WTC11 (cell line): ENCODE measurements at regions not wholly inside any gene's neighbourhood (a gene's known extent, or its start where the extent isn't known, plus 50 kb on each side); places are given as distances from the start of the nearest gene placed in this dataset.

Source experiments
- ATAC-seq: fragments of 200-7000 bp; cut with Tn5 transposase; 2 replicates; pipeline ENCODE4 v1.10.0; 2021; ENCODE audit warnings: mild to moderate bottlenecking, moderate library complexity
- CTCF ChIA-PET: fragments of 300-600 bp; sonication (Branson Sonifier 250); formaldehyde crosslinking; loops from one replicate; lab custom pipeline; 2021; ENCODE audit warnings: antibody characterized with exemption; lab: Charles Lee
- POLR2A ChIA-PET: fragments of 350-600 bp; sonication (Branson Sonifier 250); formaldehyde crosslinking; loops from one replicate; lab custom pipeline; 2021; ENCODE audit warnings: antibody characterized with exemption; lab: Charles Lee
- DNase-seq: peaks from one replicate; pipeline ENCODE4 v3.0.0; 2021; ENCODE audit warnings: low spot score
- H3K27ac Mint-ChIP-seq: 2 replicates; pipeline ENCODE4 v1.8.0; 2021; ENCODE audit warnings: mixed read lengths
- H3K27me3 Mint-ChIP-seq: 2 replicates; pipeline ENCODE4 v1.8.0; 2021; ENCODE audit warnings: low read depth, mild to moderate bottlenecking, moderate library complexity, mixed read lengths
- H3K36me3 Mint-ChIP-seq: 2 replicates; pipeline ENCODE4 v1.8.0; 2021; ENCODE audit warnings: mixed read lengths
- H3K4me1 Mint-ChIP-seq: 2 replicates; pipeline ENCODE4 v1.8.0; 2022; ENCODE audit warnings: mixed read lengths
- H3K4me3 Mint-ChIP-seq: 2 replicates; pipeline ENCODE4 v1.8.0; 2021; ENCODE audit warnings: mild to moderate bottlenecking, moderate library complexity, mixed read lengths
- H3K9me3 Mint-ChIP-seq: 2 replicates; pipeline ENCODE4 v1.8.0; 2021; ENCODE audit warnings: mixed read lengths
- CBFB ChIP-seq: sonication (generic); formaldehyde crosslinking; IDR thresholded peaks from 2 replicates; pipeline ENCODE4 v1.8.1; 2022; ENCODE audit warnings: mild to moderate bottlenecking, low read depth, missing genetic modification reagents
- CREB1 ChIP-seq: sonication (generic); formaldehyde crosslinking; IDR thresholded peaks from 2 replicates; pipeline ENCODE4 v1.8.0; 2023; ENCODE audit warnings: mild to moderate bottlenecking, missing genetic modification reagents
- CREM ChIP-seq: sonication (generic); formaldehyde crosslinking; IDR thresholded peaks from 2 replicates; pipeline ENCODE4 v1.8.1; 2022; ENCODE audit warnings: mild to moderate bottlenecking, missing genetic modification reagents, moderate library complexity
- ELF4 ChIP-seq: sonication (generic); formaldehyde crosslinking; IDR thresholded peaks from 2 replicates; pipeline ENCODE4 v1.8.1; 2022; ENCODE audit warnings: low read depth, mild to moderate bottlenecking, moderate library complexity, missing genetic modification reagents
- EMX1 ChIP-seq: fragments of 250-450 bp; sonication (Bioruptor Pico); IDR thresholded peaks from 2 replicates; pipeline ENCODE4 v1.8.0; 2021; ENCODE audit warnings: mild to moderate bottlenecking
- FOXK1 ChIP-seq: sonication (generic); formaldehyde crosslinking; IDR thresholded peaks from 2 replicates; pipeline ENCODE4 v1.8.0; 2022; ENCODE audit warnings: mild to moderate bottlenecking, moderate library complexity, missing genetic modification reagents
- FOXP1 ChIP-seq: sonication (generic); formaldehyde crosslinking; IDR thresholded peaks from 2 replicates; pipeline ENCODE4 v1.8.0; 2022; ENCODE audit warnings: missing genetic modification reagents, mild to moderate bottlenecking, moderate library complexity, borderline replicate concordance
- HMGA2 ChIP-seq: fragments of 250-450 bp; sonication (Bioruptor Pico); IDR thresholded peaks from 2 replicates; pipeline ENCODE4 v1.4.0; 2021; ENCODE audit warnings: mild to moderate bottlenecking, moderate library complexity
- IRF2 ChIP-seq: sonication (generic); formaldehyde crosslinking; IDR thresholded peaks from 2 replicates; pipeline ENCODE4 v1.8.0; 2022; ENCODE audit warnings: low read depth, missing genetic modification reagents, borderline replicate concordance
- MXD4 ChIP-seq: fragments of 250-450 bp; sonication (Bioruptor Pico); IDR thresholded peaks from 2 replicates; pipeline ENCODE4 v1.8.0; 2021; ENCODE audit warnings: mild to moderate bottlenecking, moderate library complexity, borderline replicate concordance
- NFATC4 ChIP-seq: fragments of 250-450 bp; sonication (Bioruptor Pico); IDR thresholded peaks from 2 replicates; pipeline ENCODE4 v1.9.0; 2021; ENCODE audit warnings: mild to moderate bottlenecking
- NFYB ChIP-seq: sonication (generic); formaldehyde crosslinking; conservative IDR thresholded peaks from 2 replicates; pipeline ENCODE4 v1.8.0; 2022; ENCODE audit warnings: low read depth, missing genetic modification reagents
- NR3C1 ChIP-seq: sonication (generic); formaldehyde crosslinking; conservative IDR thresholded peaks from 2 replicates; pipeline ENCODE4 v1.8.1; 2023; ENCODE audit warnings: low read depth, mild to moderate bottlenecking, missing genetic modification reagents
- PRRX2 ChIP-seq: fragments of 250-450 bp; sonication (Bioruptor Pico); IDR thresholded peaks from 2 replicates; pipeline ENCODE4 v1.8.0; 2021; ENCODE audit warnings: mild to moderate bottlenecking
- RELA ChIP-seq: sonication (generic); formaldehyde crosslinking; IDR thresholded peaks from 2 replicates; pipeline ENCODE4 v1.8.1; 2022; ENCODE audit warnings: missing genetic modification reagents, mild to moderate bottlenecking, borderline replicate concordance
- SOX15 ChIP-seq: fragments of 250-450 bp; sonication (Bioruptor Pico); IDR thresholded peaks from 2 replicates; pipeline ENCODE4 v1.9.0; 2021; ENCODE audit warnings: mild to moderate bottlenecking
- SP1 ChIP-seq: sonication (generic); formaldehyde crosslinking; conservative IDR thresholded peaks from 2 replicates; pipeline ENCODE4 v1.8.1; 2022; ENCODE audit warnings: missing genetic modification reagents
- TEAD4 ChIP-seq: sonication (generic); formaldehyde crosslinking; IDR thresholded peaks from 2 replicates; pipeline ENCODE4 v1.8.0; 2022; ENCODE audit warnings: mild to moderate bottlenecking, missing genetic modification reagents
- TP53 ChIP-seq: sonication (generic); formaldehyde crosslinking; IDR thresholded peaks from 2 replicates; pipeline ENCODE4 v1.8.1; 2023; ENCODE audit warnings: mild to moderate bottlenecking, missing genetic modification reagents
- ZNF138 ChIP-seq: sonication (generic); formaldehyde crosslinking; conservative IDR thresholded peaks from 2 replicates; pipeline ENCODE4 v1.8.1; 2022; ENCODE audit warnings: mild to moderate bottlenecking, moderate library complexity, missing genetic modification reagents
- ZNF232 ChIP-seq: sonication (generic); formaldehyde crosslinking; IDR thresholded peaks from 2 replicates; pipeline ENCODE4 v1.8.0; 2022; ENCODE audit warnings: mild to moderate bottlenecking, missing genetic modification reagents
- ZNF317 ChIP-seq: sonication (generic); formaldehyde crosslinking; IDR thresholded peaks from 2 replicates; pipeline ENCODE4 v1.8.1; 2023; ENCODE audit warnings: low read depth, mild to moderate bottlenecking, moderate library complexity, missing genetic modification reagents, borderline replicate concordance
- TF ChIP-seq, protein P1 (sequence below): fragments of 250-450 bp; sonication (Bioruptor Pico); IDR thresholded peaks from 2 replicates; pipeline ENCODE4 v1.9.0; 2021; ENCODE audit warnings: moderate library complexity, mild to moderate bottlenecking, inconsistent platforms, borderline replicate concordance
- TF ChIP-seq, protein P2 (sequence below): fragments of 250-450 bp; sonication (Bioruptor Pico); IDR thresholded peaks from 2 replicates; pipeline ENCODE4 v2.1.2; 2022; ENCODE audit warnings: mild to moderate bottlenecking, moderate library complexity
- TF ChIP-seq, protein P3 (sequence below): sonication (generic); formaldehyde crosslinking; IDR thresholded peaks from 2 replicates; pipeline ENCODE4 v1.8.0; 2023; ENCODE audit warnings: missing genetic modification reagents
- TF ChIP-seq, protein P4 (sequence below): sonication (generic); formaldehyde crosslinking; IDR thresholded peaks from 2 replicates; pipeline ENCODE4 v1.8.1; 2022; ENCODE audit warnings: low read depth, mild to moderate bottlenecking, moderate library complexity, missing genetic modification reagents, borderline replicate concordance
- TF ChIP-seq, protein P5 (sequence below): sonication (generic); formaldehyde crosslinking; IDR thresholded peaks from 2 replicates; pipeline ENCODE4 v1.8.0; 2022; ENCODE audit warnings: mild to moderate bottlenecking, missing genetic modification reagents
- TF ChIP-seq, protein P6 (sequence below): fragments of 250-450 bp; sonication (Bioruptor Pico); IDR thresholded peaks from 2 replicates; pipeline ENCODE4 v1.9.0; 2021; ENCODE audit warnings: mild to moderate bottlenecking

DNA sequence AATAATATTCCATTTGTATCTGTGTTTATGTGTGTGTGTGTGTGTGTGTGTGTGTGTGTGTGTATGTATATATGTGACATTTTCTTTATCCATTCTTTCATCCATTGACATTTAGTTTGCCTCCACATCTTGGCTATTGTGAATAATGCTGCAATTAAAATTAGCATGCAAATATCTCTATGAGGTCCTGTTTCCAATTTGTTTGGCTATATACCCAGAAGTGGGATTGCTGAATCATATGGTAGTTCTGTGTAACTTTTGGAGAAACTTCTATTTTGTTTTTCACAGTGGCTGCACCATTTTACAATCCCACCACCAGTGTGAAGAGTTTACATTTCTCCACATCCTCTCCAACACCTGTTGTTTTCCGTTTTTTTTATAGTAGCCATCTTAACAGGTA is 53.1 kb downstream of the CH25H start:
- DNase-seq = no peak
- Mint-ChIP-seq H3K4me3 (no peak overlapping the region), H3K9me3 (no peaks in the 10 kb centered on the region; the same call in 1 of the 2 replicates), H3K27ac (no peak overlapping the region), H3K27me3 (no peaks in the 10 kb centered on the region; the same call in 1 of the 2 replicates), H3K36me3 (no peaks in the 10 kb centered on the region), H3K4me1 (no peaks in the 10 kb centered on the region)
- CTCF ChIA-PET = no interaction called here
- POLR2A ChIA-PET = no interaction called here
- TF ChIP-seq PRRX2 (CRISPR knock-in tag) (no peak), ELF4 (CRISPR knock-in tag) (no peak), TEAD4 (CRISPR knock-in tag) (no peak), ZNF232 (CRISPR knock-in tag) (no peak), CREM (no peak), IRF2 (no peak), CBFB (CRISPR knock-in tag) (no peak), FOXK1 (CRISPR knock-in tag) (no peak), SP1 (CRISPR knock-in tag) (no peak), CREB1 (CRISPR knock-in tag) (no peak), NFYB (CRISPR knock-in tag) (no peak)
- TF ChIP-seq, protein P1, sequence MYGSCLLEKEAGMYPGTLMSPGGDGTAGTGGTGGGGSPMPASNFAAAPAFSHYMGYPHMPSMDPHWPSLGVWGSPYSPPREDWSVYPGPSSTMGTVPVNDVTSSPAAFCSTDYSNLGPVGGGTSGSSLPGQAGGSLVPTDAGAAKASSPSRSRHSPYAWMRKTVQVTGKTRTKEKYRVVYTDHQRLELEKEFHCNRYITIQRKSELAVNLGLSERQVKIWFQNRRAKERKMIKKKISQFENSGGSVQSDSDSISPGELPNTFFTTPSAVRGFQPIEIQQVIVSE = no peak
- TF ChIP-seq, protein P2, sequence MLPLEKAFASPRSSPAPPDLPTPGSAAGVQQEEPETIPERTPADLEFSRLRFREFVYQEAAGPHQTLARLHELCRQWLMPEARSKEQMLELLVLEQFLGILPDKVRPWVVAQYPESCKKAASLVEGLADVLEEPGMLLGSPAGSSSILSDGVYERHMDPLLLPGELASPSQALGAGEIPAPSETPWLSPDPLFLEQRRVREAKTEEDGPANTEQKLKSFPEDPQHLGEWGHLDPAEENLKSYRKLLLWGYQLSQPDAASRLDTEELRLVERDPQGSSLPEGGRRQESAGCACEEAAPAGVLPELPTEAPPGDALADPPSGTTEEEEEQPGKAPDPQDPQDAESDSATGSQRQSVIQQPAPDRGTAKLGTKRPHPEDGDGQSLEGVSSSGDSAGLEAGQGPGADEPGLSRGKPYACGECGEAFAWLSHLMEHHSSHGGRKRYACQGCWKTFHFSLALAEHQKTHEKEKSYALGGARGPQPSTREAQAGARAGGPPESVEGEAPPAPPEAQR = no peak
- no peak for ATAC-seq

DNA sequence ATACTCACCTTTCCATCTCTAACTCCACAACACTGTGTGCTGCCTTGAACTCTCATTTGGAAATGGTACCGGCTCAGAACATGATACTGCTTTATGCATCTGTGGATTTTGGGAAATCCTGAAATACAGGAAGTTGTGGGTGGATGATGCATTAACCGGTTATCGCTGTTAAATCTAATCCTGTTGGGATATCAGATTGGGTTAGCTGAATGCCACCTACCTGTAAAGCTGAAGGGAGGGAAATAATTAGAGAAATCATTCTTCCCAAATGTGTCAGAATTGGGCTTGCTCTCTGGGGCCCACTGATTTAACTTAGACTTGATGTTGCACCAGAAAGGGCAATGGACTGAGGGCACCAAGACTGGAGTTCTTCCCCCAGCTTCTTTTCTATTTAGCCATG is 54.0 kb downstream of the CH25H start:
- TF ChIP-seq EMX1 (CRISPR knock-in tag) = no peak
- no peak for TF ChIP-seq FOXP1
- TF ChIP-seq, protein P3, sequence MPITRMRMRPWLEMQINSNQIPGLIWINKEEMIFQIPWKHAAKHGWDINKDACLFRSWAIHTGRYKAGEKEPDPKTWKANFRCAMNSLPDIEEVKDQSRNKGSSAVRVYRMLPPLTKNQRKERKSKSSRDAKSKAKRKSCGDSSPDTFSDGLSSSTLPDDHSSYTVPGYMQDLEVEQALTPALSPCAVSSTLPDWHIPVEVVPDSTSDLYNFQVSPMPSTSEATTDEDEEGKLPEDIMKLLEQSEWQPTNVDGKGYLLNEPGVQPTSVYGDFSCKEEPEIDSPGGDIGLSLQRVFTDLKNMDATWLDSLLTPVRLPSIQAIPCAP (CRISPR knock-in tag) = no peak
- TF ChIP-seq ZNF138 (CRISPR knock-in tag) = no peak
- TF ChIP-seq, protein P1 = no peak
- TF ChIP-seq, protein P4, sequence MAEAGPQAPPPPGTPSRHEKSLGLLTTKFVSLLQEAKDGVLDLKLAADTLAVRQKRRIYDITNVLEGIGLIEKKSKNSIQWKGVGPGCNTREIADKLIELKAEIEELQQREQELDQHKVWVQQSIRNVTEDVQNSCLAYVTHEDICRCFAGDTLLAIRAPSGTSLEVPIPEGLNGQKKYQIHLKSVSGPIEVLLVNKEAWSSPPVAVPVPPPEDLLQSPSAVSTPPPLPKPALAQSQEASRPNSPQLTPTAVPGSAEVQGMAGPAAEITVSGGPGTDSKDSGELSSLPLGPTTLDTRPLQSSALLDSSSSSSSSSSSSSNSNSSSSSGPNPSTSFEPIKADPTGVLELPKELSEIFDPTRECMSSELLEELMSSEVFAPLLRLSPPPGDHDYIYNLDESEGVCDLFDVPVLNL (CRISPR knock-in tag) = no peak
- no peak for TF ChIP-seq HMGA2 (CRISPR knock-in tag)
- TF ChIP-seq MXD4 (CRISPR knock-in tag) = no peak
- TF ChIP-seq RELA (CRISPR knock-in tag) = no peak
- no peak for TF ChIP-seq NFATC4 (CRISPR knock-in tag)
- no peak for TF ChIP-seq TP53
- no peak for TF ChIP-seq CREM
- TF ChIP-seq NR3C1 (CRISPR knock-in tag) = no peak
- TF ChIP-seq SOX15 (CRISPR knock-in tag) = no peak
- no peak for TF ChIP-seq ZNF317 (CRISPR knock-in tag)
- no peak for TF ChIP-seq CREB1 (CRISPR knock-in tag)
- TF ChIP-seq, protein P5, sequence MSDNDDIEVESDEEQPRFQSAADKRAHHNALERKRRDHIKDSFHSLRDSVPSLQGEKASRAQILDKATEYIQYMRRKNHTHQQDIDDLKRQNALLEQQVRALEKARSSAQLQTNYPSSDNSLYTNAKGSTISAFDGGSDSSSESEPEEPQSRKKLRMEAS (CRISPR knock-in tag) = no peak
- TF ChIP-seq, protein P6, sequence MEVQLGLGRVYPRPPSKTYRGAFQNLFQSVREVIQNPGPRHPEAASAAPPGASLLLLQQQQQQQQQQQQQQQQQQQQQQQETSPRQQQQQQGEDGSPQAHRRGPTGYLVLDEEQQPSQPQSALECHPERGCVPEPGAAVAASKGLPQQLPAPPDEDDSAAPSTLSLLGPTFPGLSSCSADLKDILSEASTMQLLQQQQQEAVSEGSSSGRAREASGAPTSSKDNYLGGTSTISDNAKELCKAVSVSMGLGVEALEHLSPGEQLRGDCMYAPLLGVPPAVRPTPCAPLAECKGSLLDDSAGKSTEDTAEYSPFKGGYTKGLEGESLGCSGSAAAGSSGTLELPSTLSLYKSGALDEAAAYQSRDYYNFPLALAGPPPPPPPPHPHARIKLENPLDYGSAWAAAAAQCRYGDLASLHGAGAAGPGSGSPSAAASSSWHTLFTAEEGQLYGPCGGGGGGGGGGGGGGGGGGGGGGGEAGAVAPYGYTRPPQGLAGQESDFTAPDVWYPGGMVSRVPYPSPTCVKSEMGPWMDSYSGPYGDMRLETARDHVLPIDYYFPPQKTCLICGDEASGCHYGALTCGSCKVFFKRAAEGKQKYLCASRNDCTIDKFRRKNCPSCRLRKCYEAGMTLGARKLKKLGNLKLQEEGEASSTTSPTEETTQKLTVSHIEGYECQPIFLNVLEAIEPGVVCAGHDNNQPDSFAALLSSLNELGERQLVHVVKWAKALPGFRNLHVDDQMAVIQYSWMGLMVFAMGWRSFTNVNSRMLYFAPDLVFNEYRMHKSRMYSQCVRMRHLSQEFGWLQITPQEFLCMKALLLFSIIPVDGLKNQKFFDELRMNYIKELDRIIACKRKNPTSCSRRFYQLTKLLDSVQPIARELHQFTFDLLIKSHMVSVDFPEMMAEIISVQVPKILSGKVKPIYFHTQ = no peak
- no peaks in the 10 kb centered on the region; the same call in 1 of the 2 replicates for H3K27me3 Mint-ChIP-seq

More for the DNA sequence above, 54.0 kb downstream of the CH25H start:
- ChIA-PET POLR2A (no interaction called here), CTCF (no interaction called here)
- H3K36me3 Mint-ChIP-seq = no peaks in the 10 kb centered on the region; the same call in 1 of the 2 replicates
- H3K4me3 Mint-ChIP-seq = no peak overlapping the region
- no peaks in the 10 kb centered on the region for H3K4me1 Mint-ChIP-seq
- H3K27ac Mint-ChIP-seq = no peak overlapping the region
- no peak for ATAC-seq
- no peak for DNase-seq
- peaks cover 9% of the 10 kb centered on the region; the same call in 1 of the 2 replicates for H3K9me3 Mint-ChIP-seq
